Naive B cell (primary cell): ENCODE measurements at regions not wholly inside any gene's neighbourhood (a gene's known extent, or its start where the extent isn't known, plus 50 kb on each side); places are given as distances from the start of the nearest gene placed in this dataset.

Experiments
- ATAC-seq, 2 donors: fragments of 150-1000 bp; cut with Tn5 transposase; 2 replicates each; pipeline ENCODE4 v1.10.0; 2021; ENCODE audit warnings: low read depth in 2 of 2, mild to moderate bottlenecking in 2 of 2, moderate library complexity in 2 of 2
- DNase-seq: peaks from one replicate; pipeline ENCODE4 v3.0.0; 2022
- H3K27ac Mint-ChIP-seq, 6 donors: one replicate each; pipeline ENCODE4 v1.8.0; 2020 to 2022; ENCODE audit warnings: mild to moderate bottlenecking in 6 of 6, mixed read lengths in 6 of 6, moderate library complexity in 5 of 6, inconsistent platforms in 2 of 6
- H3K27me3 Mint-ChIP-seq, 3 donors: one replicate each; pipeline ENCODE4 v1.8.0; 2021 to 2022; ENCODE audit warnings: mixed read lengths in 3 of 3, mild to moderate bottlenecking in 1 of 3
- H3K36me3 Mint-ChIP-seq, 2 donors: one replicate each; pipeline ENCODE4 v1.8.0; 2020 to 2022; ENCODE audit warnings: mixed read lengths in 2 of 2, inconsistent platforms in 1 of 2, mild to moderate bottlenecking in 1 of 2
- H3K4me1 Mint-ChIP-seq, 3 donors: one replicate each; pipeline ENCODE4 v1.8.0; 2020 to 2022; ENCODE audit warnings: mixed read lengths in 3 of 3, inconsistent platforms in 1 of 3, mild to moderate bottlenecking in 1 of 3, moderate library complexity in 1 of 3
- H3K4me3 Mint-ChIP-seq, 8 donors: one replicate each; pipeline ENCODE4 v1.8.0; 2020 to 2022; ENCODE audit warnings: mild to moderate bottlenecking in 8 of 8, mixed read lengths in 8 of 8, moderate library complexity in 8 of 8, inconsistent platforms in 2 of 8
- H3K9me3 Mint-ChIP-seq, 7 donors: one replicate each; pipeline ENCODE4 v1.8.0; 2020 to 2022; ENCODE audit warnings: mixed read lengths in 7 of 7, mild to moderate bottlenecking in 5 of 7, inconsistent platforms in 2 of 7, moderate library complexity in 1 of 7

GRCh38 chr15:45958924-45959323 is 324.1 kb downstream of the SQOR start:
- peaks cover 12 to 58% (median 22%) of the 10 kb centered on the region in 7 donors for H3K9me3 Mint-ChIP-seq

GRCh38 chr15:45962733-45963132 is 327.9 kb downstream of the SQOR start:
- Mint-ChIP-seq H3K4me1 (no peaks in the 10 kb centered on the region), H3K4me3 (no peak overlapping the region), H3K27ac (peak overlapping the region in 1 of 6 donors; percentile 58), H3K9me3 (peaks cover 12 to 49% (median 27%) of the 10 kb centered on the region in 7 donors), H3K27me3 (no peaks in the 10 kb centered on the region), H3K36me3 (peaks cover 0 to 7% of the 10 kb centered on the region in 2 donors)
- DNase-seq: no peak
- no peak for ATAC-seq

More at GRCh38 chr15:45958924-45959323, 324.1 kb downstream of the SQOR start:
- Mint-ChIP-seq H3K27me3 (no peaks in the 10 kb centered on the region), H3K27ac (no peak overlapping the region), H3K36me3 (peaks cover 0 to 7% of the 10 kb centered on the region in 2 donors), H3K4me3 (no peak overlapping the region), H3K4me1 (no peaks in the 10 kb centered on the region)
- ATAC-seq (no peak), DNase-seq (no peak)

- H3K4me3 Mint-ChIP-seq: no peak overlapping the region
- H3K27ac Mint-ChIP-seq: no peak overlapping the region
- no peaks in the 10 kb centered on the region for H3K27me3 Mint-ChIP-seq
- DNase-seq (no peak), ATAC-seq (no peak)
- peaks cover 0 to 2% (median 0%) of the 10 kb centered on the region in 3 donors for H3K4me1 Mint-ChIP-seq
- H3K36me3 Mint-ChIP-seq: no peaks in the 10 kb centered on the region
- peaks cover 0 to 11% (median 7%) of the 10 kb centered on the region in 7 donors for H3K9me3 Mint-ChIP-seq
These were observed 335.7 kb downstream of the SQOR start for GRCh38 chr15:45970542-45970941.

GRCh38 chr15:45980366-45980765 is 345.5 kb downstream of the SQOR start:
- Mint-ChIP-seq H3K27ac (no peak overlapping the region), H3K4me3 (no peak overlapping the region), H3K36me3 (no peaks in the 10 kb centered on the region), H3K9me3 (peaks cover 0 to 4% (median 3%) of the 10 kb centered on the region in 7 donors), H3K4me1 (no peaks in the 10 kb centered on the region), H3K27me3 (no peaks in the 10 kb centered on the region)
- DNase-seq: no peak
- ATAC-seq: no peak

- Mint-ChIP-seq H3K36me3 (no peaks in the 10 kb centered on the region), H3K27ac (no peak overlapping the region), H3K27me3 (no peaks in the 10 kb centered on the region), H3K4me3 (no peak overlapping the region), H3K4me1 (no peaks in the 10 kb centered on the region), H3K9me3 (peaks cover 0 to 15% (median 4%) of the 10 kb centered on the region in 7 donors)
- DNase-seq (no peak), ATAC-seq (no peak)
These were observed 346.8 kb downstream of the SQOR start for GRCh38 chr15:45981625-45982024.

GRCh38 chr15:45991863-45992262 is 357.0 kb downstream of the SQOR start:
- Mint-ChIP-seq H3K36me3 (no peaks in the 10 kb centered on the region), H3K9me3 (peaks cover 8 to 20% (median 11%) of the 10 kb centered on the region in 7 donors), H3K27me3 (no peaks in the 10 kb centered on the region), H3K4me1 (no peaks in the 10 kb centered on the region), H3K27ac (no peak overlapping the region), H3K4me3 (no peak overlapping the region)
- ATAC-seq: no peak
- DNase-seq: no peak

- Mint-ChIP-seq H3K4me1 (no peaks in the 10 kb centered on the region), H3K27me3 (no peaks in the 10 kb centered on the region), H3K36me3 (no peaks in the 10 kb centered on the region), H3K27ac (no peak overlapping the region), H3K4me3 (no peak overlapping the region), H3K9me3 (peaks cover 6 to 11% (median 10%) of the 10 kb centered on the region in 7 donors)
- ATAC-seq: no peak
- DNase-seq: no peak
These were observed 358.2 kb downstream of the SQOR start for GRCh38 chr15:45993072-45993471.

GRCh38 chr15:45993508-45993907 is 358.7 kb downstream of the SQOR start:
- no peak for ATAC-seq
- DNase-seq: no peak
- Mint-ChIP-seq H3K36me3 (no peaks in the 10 kb centered on the region), H3K9me3 (peaks cover 6 to 11% (median 10%) of the 10 kb centered on the region in 7 donors), H3K27ac (no peak overlapping the region), H3K4me1 (no peaks in the 10 kb centered on the region), H3K27me3 (no peaks in the 10 kb centered on the region), H3K4me3 (no peak overlapping the region)

DNA sequence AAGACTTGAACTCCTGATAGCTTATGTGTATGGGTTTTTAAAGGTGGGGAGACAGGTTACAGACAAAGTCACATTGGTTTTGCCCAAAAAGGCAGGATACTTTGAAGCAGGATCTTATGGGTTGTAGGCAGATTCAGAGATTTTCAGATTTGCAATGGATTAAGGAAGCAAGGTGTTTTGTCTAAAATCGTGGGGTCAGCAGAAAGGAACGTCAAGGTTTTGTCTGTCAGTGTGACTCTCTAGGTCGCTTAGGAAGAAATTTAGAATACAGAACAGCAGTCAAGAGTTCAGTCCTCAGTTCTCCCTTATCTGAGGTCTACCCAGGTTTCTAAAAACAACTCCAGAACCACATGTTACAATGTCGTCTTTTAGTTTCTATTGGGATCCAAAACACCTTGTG is 361.0 kb downstream of the SQOR start:
- ATAC-seq: no peak
- no peaks in the 10 kb centered on the region for H3K27me3 Mint-ChIP-seq
- H3K27ac Mint-ChIP-seq: no peak overlapping the region
- no peak overlapping the region for H3K4me3 Mint-ChIP-seq
- no peaks in the 10 kb centered on the region for H3K4me1 Mint-ChIP-seq
- peaks cover 4 to 18% (median 13%) of the 10 kb centered on the region in 7 donors for H3K9me3 Mint-ChIP-seq
- no peaks in the 10 kb centered on the region for H3K36me3 Mint-ChIP-seq
- DNase-seq: no peak

DNA sequence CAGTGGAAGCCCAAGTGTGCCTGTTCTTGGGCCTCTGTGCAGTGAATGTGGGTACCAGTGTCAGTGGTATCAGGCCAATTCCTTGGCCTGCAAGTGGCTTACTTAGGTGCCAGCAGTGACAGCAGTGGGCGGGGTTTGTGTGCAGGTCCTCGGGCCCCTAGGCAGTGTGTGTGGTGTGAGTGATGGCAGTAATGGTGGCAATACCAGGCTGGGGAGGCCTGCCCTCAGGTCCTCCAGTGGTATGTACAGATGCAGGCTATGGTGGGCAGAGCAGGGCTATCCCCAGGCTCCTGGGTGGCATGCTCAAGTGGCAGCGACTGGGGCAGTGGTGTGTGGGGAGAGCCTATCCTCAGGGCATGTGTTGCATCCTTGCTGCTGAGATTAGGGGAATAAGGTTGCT is 379.7 kb downstream of the SQOR start:
- Mint-ChIP-seq H3K9me3 (peaks cover 12 to 57% (median 25%) of the 10 kb centered on the region in 7 donors), H3K4me1 (no peaks in the 10 kb centered on the region), H3K4me3 (no peak overlapping the region), H3K27me3 (no peaks in the 10 kb centered on the region), H3K36me3 (peaks cover 3 to 8% of the 10 kb centered on the region in 2 donors), H3K27ac (no peak overlapping the region)
- DNase-seq: no peak
- no peak for ATAC-seq

GRCh38 chr15:46034755-46035154 is 399.9 kb downstream of the SQOR start:
- Mint-ChIP-seq H3K27me3 (no peaks in the 10 kb centered on the region), H3K4me1 (no peaks in the 10 kb centered on the region), H3K9me3 (peaks cover 0 to 9% (median 4%) of the 10 kb centered on the region in 7 donors), H3K27ac (no peak overlapping the region), H3K4me3 (no peak overlapping the region), H3K36me3 (no peaks in the 10 kb centered on the region)
- DNase-seq (no peak), ATAC-seq (no peak)

- Mint-ChIP-seq H3K9me3 (peaks cover 0 to 4% (median 0%) of the 10 kb centered on the region in 7 donors), H3K4me1 (no peaks in the 10 kb centered on the region), H3K36me3 (no peaks in the 10 kb centered on the region), H3K27ac (no peak overlapping the region), H3K4me3 (no peak overlapping the region), H3K27me3 (no peaks in the 10 kb centered on the region)
- ATAC-seq: no peak
- no peak for DNase-seq
These were observed 404.9 kb downstream of the SQOR start for GRCh38 chr15:46039703-46040102.

GRCh38 chr15:46041905-46042304 is 407.1 kb downstream of the SQOR start:
- H3K27me3 Mint-ChIP-seq: no peaks in the 10 kb centered on the region
- H3K4me1 Mint-ChIP-seq: no peaks in the 10 kb centered on the region
- no peak overlapping the region for H3K27ac Mint-ChIP-seq
- ATAC-seq (no peak), DNase-seq (no peak)
- H3K36me3 Mint-ChIP-seq: no peaks in the 10 kb centered on the region
- peaks cover 0 to 16% (median 1%) of the 10 kb centered on the region in 7 donors for H3K9me3 Mint-ChIP-seq
- H3K4me3 Mint-ChIP-seq: no peak overlapping the region

DNA sequence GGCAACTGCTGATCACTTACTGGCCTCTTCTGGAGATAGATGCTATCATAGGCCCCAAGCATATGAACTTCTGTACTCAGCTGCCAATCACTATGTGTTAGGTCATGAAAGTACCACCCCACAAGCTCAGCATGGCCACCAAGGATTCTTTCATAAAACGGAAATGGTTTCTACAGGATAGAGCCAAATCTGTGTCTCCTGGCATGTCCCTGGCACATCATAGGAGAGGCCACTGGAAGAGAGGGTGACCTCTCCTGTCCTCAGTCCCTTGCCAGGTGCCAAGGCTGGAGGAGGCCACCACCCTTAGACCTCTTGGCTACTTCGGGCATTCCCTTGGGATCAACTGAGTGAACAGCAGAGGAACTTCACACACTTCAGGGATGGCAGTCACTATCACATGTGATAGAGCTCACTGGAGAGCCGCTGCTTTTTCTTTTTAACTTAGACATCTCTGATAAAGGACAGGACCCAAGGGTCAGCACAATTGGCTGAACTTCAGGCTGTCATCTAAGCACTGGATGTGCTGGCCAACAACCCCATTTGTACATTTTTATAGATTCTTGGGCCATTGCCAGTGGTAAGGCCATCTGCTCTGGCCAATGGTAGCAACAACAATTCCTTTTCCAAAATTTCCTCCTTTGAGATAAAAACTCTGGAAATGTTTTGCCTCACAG is 425.2 kb downstream of the SQOR start:
- Mint-ChIP-seq H3K27me3 (no peaks in the 10 kb centered on the region), H3K4me3 (no peak overlapping the region), H3K27ac (no peak overlapping the region), H3K9me3 (peaks cover 0 to 6% (median 0%) of the 10 kb centered on the region in 7 donors), H3K4me1 (no peaks in the 10 kb centered on the region), H3K36me3 (no peaks in the 10 kb centered on the region)
- no peak for DNase-seq
- ATAC-seq: no peak
